ENCODE measurements at regions not wholly inside any gene's neighbourhood (a gene's known extent, or its start where the extent isn't known, plus 50 kb on each side); places are given as distances from the start of the nearest gene placed in this dataset.

GRCh38 chr6:98339506-98339905 is 494.9 kb upstream of the POU3F2 start (continued):
- TF ChIP-seq ZBTB33 (IDR thresholded peaks at IDR 0.05; ENCODE audit: borderline replicate concordance, low read depth): no peak
- TF ChIP-seq, protein P1, sequence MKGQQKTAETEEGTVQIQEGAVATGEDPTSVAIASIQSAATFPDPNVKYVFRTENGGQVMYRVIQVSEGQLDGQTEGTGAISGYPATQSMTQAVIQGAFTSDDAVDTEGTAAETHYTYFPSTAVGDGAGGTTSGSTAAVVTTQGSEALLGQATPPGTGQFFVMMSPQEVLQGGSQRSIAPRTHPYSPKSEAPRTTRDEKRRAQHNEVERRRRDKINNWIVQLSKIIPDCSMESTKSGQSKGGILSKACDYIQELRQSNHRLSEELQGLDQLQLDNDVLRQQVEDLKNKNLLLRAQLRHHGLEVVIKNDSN (IDR thresholded peaks at IDR 0.05; ENCODE audit: borderline replicate concordance, low read depth): no peak
- no peak for TF ChIP-seq SMC3 (IDR thresholded peaks at IDR 0.05; ENCODE audit: low read depth, low read length)
- TF ChIP-seq RXRA (IDR thresholded peaks at IDR 0.05; ENCODE audit: borderline replicate concordance, low read depth): no peak

- no peak overlapping the region for H3K27ac ChIP-seq (ENCODE audit: low read depth in 2 of 2, low read length in 1 of 2)
- no peak overlapping the region for H2AFZ ChIP-seq (ENCODE audit: low read depth)
- no peaks in the 10 kb centered on the region for H3K27me3 ChIP-seq (ENCODE audit: insufficient read depth)
- H3K4me3 ChIP-seq (ENCODE audit: low read depth in 2 of 2, low read length in 1 of 2): no peak overlapping the region
- H3K79me2 ChIP-seq (ENCODE audit: insufficient read depth): no peaks in the 10 kb centered on the region
- H3K4me1 ChIP-seq (ENCODE audit: control insufficient read depth in 1 of 2, insufficient read depth in 2 of 2, low read depth in 1 of 2, low read length in 1 of 2): no peaks in the 10 kb centered on the region
- H3K9me2 ChIP-seq: no peaks in the 10 kb centered on the region
- CTCF ChIA-PET: no interaction called here
- H3F3A ChIP-seq (replicated peaks; ENCODE audit: insufficient read depth): no peaks in the 10 kb centered on the region
- H4K20me1 ChIP-seq (ENCODE audit: insufficient read depth): no peaks in the 10 kb centered on the region
- H3K9me3 ChIP-seq: no peaks in the 10 kb centered on the region
- DNase-seq: no peak
- H3K9ac ChIP-seq: no peak overlapping the region
- H3K4me2 ChIP-seq: no peak overlapping the region
- TF ChIP-seq TAF1 (IDR thresholded peaks at IDR 0.05; ENCODE audit: borderline replicate concordance, low read depth, low read length): no peak
- TF ChIP-seq NRF1 (IDR thresholded peaks at IDR 0.05; ENCODE audit: low read depth, low read length): no peak
- no peak for TF ChIP-seq CTCF (IDR thresholded peaks at IDR 0.05)
- TF ChIP-seq, protein P1 (IDR thresholded peaks at IDR 0.05; ENCODE audit: borderline replicate concordance, low read depth): no peak
- no peak for TF ChIP-seq FOXM1 (IDR thresholded peaks at IDR 0.05; ENCODE audit: low read depth)
- TF ChIP-seq FOSL2 (IDR thresholded peaks at IDR 0.05; ENCODE audit: borderline replicate concordance, low read depth): no peak
- no peak for TF ChIP-seq NFIC (IDR thresholded peaks at IDR 0.05; ENCODE audit: borderline replicate concordance)
- TF ChIP-seq, protein P2, sequence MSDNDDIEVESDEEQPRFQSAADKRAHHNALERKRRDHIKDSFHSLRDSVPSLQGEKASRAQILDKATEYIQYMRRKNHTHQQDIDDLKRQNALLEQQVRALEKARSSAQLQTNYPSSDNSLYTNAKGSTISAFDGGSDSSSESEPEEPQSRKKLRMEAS (IDR thresholded peaks at IDR 0.05; ENCODE audit: low read depth): no peak
- TF ChIP-seq EZH2phosphoT487 (IDR thresholded peaks at IDR 0.05; ENCODE audit: borderline replicate concordance, low read depth): no peak
- TF ChIP-seq GABPA (IDR thresholded peaks at IDR 0.05; ENCODE audit: low read depth): no peak
- TF ChIP-seq MEF2A (IDR thresholded peaks at IDR 0.05; ENCODE audit: borderline replicate concordance, low read depth): no peak
- no peak for TF ChIP-seq RAD21 (IDR thresholded peaks at IDR 0.05; ENCODE audit: low read length)
- H3K36me3 ChIP-seq (replicated peaks in 1 of 2; ENCODE audit: control insufficient read depth in 1 of 2, insufficient read depth in 2 of 2, low read length in 1 of 2): no peaks in the 10 kb centered on the region
- POLR2A ChIA-PET: no interaction called here
Observed at GRCh38 chr6:98343004-98343403, 491.4 kb upstream of the POU3F2 start.
